OCI-LY1 (cell line): ENCODE measurements at regions not wholly inside any gene's neighbourhood (a gene's known extent, or its start where the extent isn't known, plus 50 kb on each side); places are given as distances from the start of the nearest gene placed in this dataset.

Experiments
- H2AFZ ChIP-seq: fragments of 200-600 bp; sonication (generic), shearing (Covaris generic); 2 replicates; pipeline ENCODE4 v1.6.0; 2014; ENCODE audit warnings: antibody characterized with exemption, mild to moderate bottlenecking, low read length
- H3F3A ChIP-seq: fragments of 200-600 bp; sonication (generic), shearing (Covaris generic); 2 replicates; pipeline ENCODE4 v1.6.0; 2014; ENCODE audit warnings: mild to moderate bottlenecking, antibody characterized with exemption, low read length, moderate library complexity; ENCODE audit not compliant: insufficient read depth
- H3K27ac ChIP-seq: fragments of 200-600 bp; sonication (generic); 2 replicates; pipeline ENCODE4 v1.5.1; 2014; ENCODE audit warnings: low read length, mixed run types, mild to moderate bottlenecking, low read depth; ENCODE audit not compliant: poor library complexity, severe bottlenecking
- H3K27me3 ChIP-seq: fragments of 200-600 bp; sonication (generic); 2 replicates; pipeline ENCODE4 v1.6.0; 2014; ENCODE audit warnings: antibody characterized with exemption, mild to moderate bottlenecking, low read length, moderate library complexity; ENCODE audit not compliant: insufficient read depth
- H3K36me3 ChIP-seq: fragments of 200-600 bp; sonication (generic); 2 replicates; pipeline ENCODE4 v1.6.1; 2014; ENCODE audit warnings: mild to moderate bottlenecking, antibody characterized with exemption, low read length, moderate library complexity, mixed read lengths; ENCODE audit not compliant: insufficient read depth
- H3K4me1 ChIP-seq: fragments of 200-600 bp; sonication (generic); 2 replicates; pipeline ENCODE4 v1.5.1; 2014; ENCODE audit warnings: mild to moderate bottlenecking, low read length, moderate library complexity; ENCODE audit not compliant: insufficient read depth, severe bottlenecking
- H3K4me2 ChIP-seq: fragments of 200-600 bp; sonication (generic), shearing (Covaris generic); 2 replicates; pipeline ENCODE4 v1.6.1; 2014; ENCODE audit warnings: low read length
- H3K4me3 ChIP-seq: fragments of 200-600 bp; sonication (generic); 2 replicates; pipeline ENCODE4 v1.5.1; 2014; ENCODE audit warnings: low read length, low read depth, mild to moderate bottlenecking, mixed read lengths; ENCODE audit not compliant: poor library complexity, severe bottlenecking
- H3K79me2 ChIP-seq: fragments of 200-600 bp; shearing (Covaris generic); 2 replicates; pipeline ENCODE4 v1.6.1; 2016; ENCODE audit warnings: mixed run types, low read length, mixed read lengths; ENCODE audit not compliant: insufficient read depth
- H3K9ac ChIP-seq: fragments of 200-600 bp; sonication (generic), shearing (Covaris generic); 2 replicates; pipeline ENCODE4 v1.6.1; 2014; ENCODE audit warnings: mild to moderate bottlenecking, low read length, mixed read lengths
- H3K9me2 ChIP-seq: fragments of 200-600 bp; sonication (generic), shearing (Covaris generic); 2 replicates; pipeline ENCODE4 v1.6.1; 2014; ENCODE audit warnings: low read depth, mild to moderate bottlenecking, low read length, mixed read lengths
- H3K9me3 ChIP-seq: fragments of 200-600 bp; shearing (Covaris generic); 2 replicates; pipeline ENCODE4 v1.6.1; 2014; ENCODE audit warnings: low read length, mixed read lengths
- H4K20me1 ChIP-seq: fragments of 200-600 bp; sonication (generic), shearing (Covaris generic); 2 replicates; pipeline ENCODE4 v1.6.0; 2016; ENCODE audit warnings: mild to moderate bottlenecking, low read length; ENCODE audit not compliant: insufficient read depth
- EZH2 ChIP-seq: fragments of 200-600 bp; sonication (generic), shearing (Covaris generic); IDR thresholded peaks from 2 replicates; pipeline ENCODE4 v1.8.0; 2017; ENCODE audit warnings: borderline replicate concordance, mixed run types, mild to moderate bottlenecking, antibody characterized with exemption, low read length, moderate library complexity, mixed read lengths
- TF ChIP-seq, protein P1 (sequence below): fragments of 200-600 bp; sonication (generic), shearing (Covaris generic); IDR thresholded peaks from 2 replicates; pipeline ENCODE4 v1.5.1; 2017; ENCODE audit warnings: mild to moderate bottlenecking, antibody characterized with exemption, low read length, moderate library complexity, mixed read lengths

GRCh38 chr6:76639941-76640340 lies 567.5 kb upstream of the IMPG1 start:
- H3K9me3 ChIP-seq: no peaks in the 10 kb centered on the region
- H3K9me2 ChIP-seq: no peaks in the 10 kb centered on the region
- H3K79me2 ChIP-seq: no peaks in the 10 kb centered on the region
- H4K20me1 ChIP-seq: no peaks in the 10 kb centered on the region
- no peaks in the 10 kb centered on the region for H3K4me1 ChIP-seq
- no peaks in the 10 kb centered on the region for H3K27me3 ChIP-seq
- TF ChIP-seq EZH2: no peak
- TF ChIP-seq, protein P1, sequence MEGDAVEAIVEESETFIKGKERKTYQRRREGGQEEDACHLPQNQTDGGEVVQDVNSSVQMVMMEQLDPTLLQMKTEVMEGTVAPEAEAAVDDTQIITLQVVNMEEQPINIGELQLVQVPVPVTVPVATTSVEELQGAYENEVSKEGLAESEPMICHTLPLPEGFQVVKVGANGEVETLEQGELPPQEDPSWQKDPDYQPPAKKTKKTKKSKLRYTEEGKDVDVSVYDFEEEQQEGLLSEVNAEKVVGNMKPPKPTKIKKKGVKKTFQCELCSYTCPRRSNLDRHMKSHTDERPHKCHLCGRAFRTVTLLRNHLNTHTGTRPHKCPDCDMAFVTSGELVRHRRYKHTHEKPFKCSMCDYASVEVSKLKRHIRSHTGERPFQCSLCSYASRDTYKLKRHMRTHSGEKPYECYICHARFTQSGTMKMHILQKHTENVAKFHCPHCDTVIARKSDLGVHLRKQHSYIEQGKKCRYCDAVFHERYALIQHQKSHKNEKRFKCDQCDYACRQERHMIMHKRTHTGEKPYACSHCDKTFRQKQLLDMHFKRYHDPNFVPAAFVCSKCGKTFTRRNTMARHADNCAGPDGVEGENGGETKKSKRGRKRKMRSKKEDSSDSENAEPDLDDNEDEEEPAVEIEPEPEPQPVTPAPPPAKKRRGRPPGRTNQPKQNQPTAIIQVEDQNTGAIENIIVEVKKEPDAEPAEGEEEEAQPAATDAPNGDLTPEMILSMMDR: no peak
- H3K9ac ChIP-seq: no peak overlapping the region
- H3K27ac ChIP-seq: no peak overlapping the region
- no peaks in the 10 kb centered on the region for H3K36me3 ChIP-seq
- no peak overlapping the region for H3K4me3 ChIP-seq
- no peak overlapping the region for H3K4me2 ChIP-seq
- no peak overlapping the region for H2AFZ ChIP-seq
- no peaks in the 10 kb centered on the region for H3F3A ChIP-seq

- Histone ChIP-seq H3F3A (no peaks in the 10 kb centered on the region), H3K36me3 (no peaks in the 10 kb centered on the region), H3K4me3 (no peak overlapping the region), H3K9me3 (no peaks in the 10 kb centered on the region), H2AFZ (no peak overlapping the region), H3K4me1 (no peaks in the 10 kb centered on the region), H3K4me2 (no peak overlapping the region), H3K27me3 (no peaks in the 10 kb centered on the region), H3K9me2 (no peaks in the 10 kb centered on the region), H3K79me2 (no peaks in the 10 kb centered on the region), H4K20me1 (no peaks in the 10 kb centered on the region), H3K27ac (no peak overlapping the region), H3K9ac (no peak overlapping the region)
- TF ChIP-seq EZH2: no peak
- TF ChIP-seq, protein P1: no peak
These were observed 562.2 kb upstream of the IMPG1 start for GRCh38 chr6:76634695-76635094.

DNA sequence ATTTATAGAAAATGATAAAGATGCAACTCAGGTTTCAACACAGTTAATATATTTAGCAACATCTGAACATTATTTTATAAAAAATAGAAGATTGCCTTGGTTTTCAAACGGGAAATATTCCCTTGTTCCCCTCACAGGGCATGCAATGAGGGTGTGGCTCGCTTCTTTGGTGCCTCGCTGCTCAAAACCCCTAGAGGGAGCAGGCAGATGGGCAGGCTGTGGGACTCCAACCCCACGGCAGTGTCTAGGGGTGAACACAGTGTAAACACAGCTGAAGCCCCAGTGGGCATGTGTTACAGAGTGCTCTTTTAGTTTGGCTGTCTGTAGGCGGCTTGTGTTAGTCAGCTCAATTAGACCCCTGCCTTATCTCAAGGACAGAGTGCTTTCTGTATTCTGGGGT lies 560.8 kb upstream of the IMPG1 start:
- Histone ChIP-seq H2AFZ (no peak overlapping the region), H3K4me2 (no peak overlapping the region), H3K79me2 (no peaks in the 10 kb centered on the region), H3K36me3 (no peaks in the 10 kb centered on the region), H4K20me1 (no peaks in the 10 kb centered on the region), H3K9ac (no peak overlapping the region), H3K9me2 (no peaks in the 10 kb centered on the region), H3K4me3 (no peak overlapping the region), H3K9me3 (no peaks in the 10 kb centered on the region), H3K27ac (no peak overlapping the region), H3F3A (no peaks in the 10 kb centered on the region), H3K4me1 (no peaks in the 10 kb centered on the region), H3K27me3 (no peaks in the 10 kb centered on the region)
- TF ChIP-seq EZH2: no peak
- TF ChIP-seq, protein P1: peak; percentile 10; the same call in 1 of the 2 replicates
